NCI-H1048 (cell line): ENCODE measurements at regions not wholly inside any gene's neighbourhood (a gene's known extent, or its start where the extent isn't known, plus 50 kb on each side); places are given as distances from the start of the nearest gene placed in this dataset.
"Not testable (repeated sequence)": the region's sequence is repeated elsewhere in the genome, so short reads cannot be mapped to it uniquely, and the experiment has no call there.

Source experiments
- DNase-seq: peaks from one replicate; lab custom pipeline; 2025; lab: John Stamatoyannopoulos, UW

- DNase-seq, result not testable (repeated sequence)
Measured at GRCh38 chr1:243074224-243074623, 180.9 kb downstream of the CEP170 start.

- DNase-seq, result not testable (repeated sequence)
Measured at GRCh38 chr1:243067056-243067455, 188.0 kb downstream of the CEP170 start.

GRCh38 chr1:243061965-243062364 is 193.1 kb downstream of the CEP170 start:
- DNase-seq, result not testable (repeated sequence)

- DNase-seq, result not testable (repeated sequence)
Measured at GRCh38 chr1:243055510-243055909, 199.6 kb downstream of the CEP170 start.

GRCh38 chr1:243055091-243055490 is 200.0 kb downstream of the CEP170 start:
- not testable (repeated sequence) for DNase-seq

GRCh38 chr1:243054681-243055080 is 200.4 kb downstream of the CEP170 start:
- DNase-seq, result not testable (repeated sequence)

GRCh38 chr1:243053048-243053447 is 202.0 kb downstream of the CEP170 start:
- not testable (repeated sequence) for DNase-seq

GRCh38 chr1:243050613-243051012 is 204.5 kb downstream of the CEP170 start:
- not testable (repeated sequence) for DNase-seq

- not testable (repeated sequence) for DNase-seq
Measured at GRCh38 chr1:243049716-243050115, 205.4 kb downstream of the CEP170 start.

- DNase-seq, result not testable (repeated sequence)
Measured at GRCh38 chr1:243021365-243021764, 233.7 kb downstream of the CEP170 start.

GRCh38 chr1:243019030-243019635 is 235.9 kb downstream of the CEP170 start:
- DNase-seq, result not testable (repeated sequence)

- not testable (repeated sequence) for DNase-seq
Measured at GRCh38 chr1:243010719-243011118, 244.4 kb downstream of the CEP170 start.

- not testable (repeated sequence) for DNase-seq
Measured at GRCh38 chr1:243001003-243001402, 254.1 kb downstream of the CEP170 start.

- not testable (repeated sequence) for DNase-seq
Measured at GRCh38 chr1:242992776-242993175, 262.3 kb downstream of the CEP170 start.

- DNase-seq, result not testable (repeated sequence)
Measured at GRCh38 chr1:242985096-242985495, 270.0 kb downstream of the CEP170 start.

- DNase-seq, result not testable (repeated sequence)
Measured at GRCh38 chr1:242973341-242973740, 281.7 kb downstream of the CEP170 start.

- DNase-seq, result no peak
Measured at GRCh38 chr1:242966892-242967291, 288.2 kb downstream of the CEP170 start.

GRCh38 chr1:242959397-242959796 is 295.7 kb downstream of the CEP170 start:
- not testable (repeated sequence) for DNase-seq

GRCh38 chr1:242954945-242955344 is 300.1 kb downstream of the CEP170 start:
- not testable (repeated sequence) for DNase-seq

GRCh38 chr1:242946206-242946605 is 308.9 kb downstream of the CEP170 start:
- DNase-seq, result no peak

GRCh38 chr1:242936725-242937124 is 318.4 kb downstream of the CEP170 start:
- not testable (repeated sequence) for DNase-seq

GRCh38 chr1:242924717-242925116 is 330.4 kb downstream of the CEP170 start:
- not testable (repeated sequence) for DNase-seq

GRCh38 chr1:242923603-242924002 is 331.5 kb downstream of the CEP170 start:
- DNase-seq, result not testable (repeated sequence)

- not testable (repeated sequence) for DNase-seq
Measured at GRCh38 chr1:242914729-242915128, 340.4 kb downstream of the CEP170 start.
